Lung (tissue), 11 donors: ENCODE measurements at regions not wholly inside any gene's neighbourhood (a gene's known extent, or its start where the extent isn't known, plus 50 kb on each side); places are given as distances from the start of the nearest gene placed in this dataset.

Experiments used
- ATAC-seq: fragments of 200-7000 bp; cut with Tn5 transposase; one replicate; pipeline ENCODE4 v1.9.1; 2020; ENCODE audit warnings: moderate number of reproducible peaks; ENCODE audit not compliant: insufficient read depth, low FRiP score
- DNase-seq, 3 donors: peaks; one replicate each; pipeline ENCODE4 v3.0.0-alpha.2; 2013 to 2017
- H3K27ac ChIP-seq, 2 donors: one replicate each; pipeline ENCODE4 v1.5.1; 2013; ENCODE audit warnings: mild to moderate bottlenecking in 2 of 2, moderate library complexity in 2 of 2, control low read depth in 1 of 2, inconsistent platforms in 1 of 2, low read depth in 1 of 2, low read length in 1 of 2
- H3K27me3 ChIP-seq, 3 donors: one replicate each; pipeline ENCODE4 v1.5.1; 2013; ENCODE audit warnings: low read length in 2 of 3; ENCODE audit not compliant: control insufficient read depth in 3 of 3, insufficient read depth in 3 of 3
- H3K36me3 ChIP-seq, 4 donors: one replicate each; pipeline ENCODE4 v1.5.1; 2013; ENCODE audit warnings: low read length in 4 of 4, mild to moderate bottlenecking in 1 of 4, moderate library complexity in 1 of 4; ENCODE audit not compliant: control insufficient read depth in 4 of 4, insufficient read depth in 4 of 4
- H3K4me1 ChIP-seq, 5 donors: one replicate each; pipeline ENCODE4 v1.5.1; 2013; ENCODE audit warnings: low read length in 5 of 5, mild to moderate bottlenecking in 2 of 5, moderate library complexity in 1 of 5; ENCODE audit not compliant: control insufficient read depth in 5 of 5, insufficient read depth in 5 of 5
- H3K4me3 ChIP-seq: one replicate; pipeline ENCODE4 v1.5.1; 2013; ENCODE audit warnings: mild to moderate bottlenecking, control low read depth, moderate library complexity
- H3K9ac ChIP-seq, 2 donors: one replicate each; pipeline ENCODE4 v1.5.1; 2013; ENCODE audit warnings: low read length in 2 of 2, control low read depth in 1 of 2; ENCODE audit not compliant: insufficient read depth in 1 of 2
- H3K9me3 ChIP-seq, 4 donors: one replicate each; pipeline ENCODE4 v1.5.1; 2013; ENCODE audit warnings: low read length in 3 of 4, mild to moderate bottlenecking in 1 of 4, moderate library complexity in 1 of 4; ENCODE audit not compliant: control insufficient read depth in 4 of 4, insufficient read depth in 3 of 4
- WGBS, 2 donors: extraction: QIAGEN DNeasy Blood & Tissue Kit; methylation state at CpG; one replicate each; pipeline ENCODE4 v1.1.7; 2013; 5-methylcytosine and 5-hydroxymethylcytosine counted together
- TF ChIP-seq, protein P1 (sequence below): IDR thresholded peaks from 2 replicates; pipeline ENCODE4 v1.5.1; 2012; ENCODE audit warnings: mild to moderate bottlenecking; ENCODE audit errors: control extremely low read depth, extremely low read depth
- donor health status: control.
- donor health status: control.
- donor health status: Bipolar disorder and iron deficiency.
- donor health status: healthy.
- donor health status: DM: yes; HTN: yes; CAD: no.

GRCh38 chr11:112856133-112856532, 105.1 kb upstream of the NCAM1 start:
- H3K9me3 ChIP-seq = peaks cover 0 to 2% (median 0%) of the 10 kb centered on the region in 4 donors
- no peak overlapping the region for H3K4me3 ChIP-seq
- H3K27me3 ChIP-seq = peaks cover 0 to 5% (median 0%) of the 10 kb centered on the region in 3 donors
- H3K36me3 ChIP-seq = no peaks in the 10 kb centered on the region
- DNase-seq = no peak
- H3K9ac ChIP-seq = no peak overlapping the region
- WGBS, 2 donors = 80 to 82% methylated on average over 4 of the region's 4 CpGs
- TF ChIP-seq, protein P1, sequence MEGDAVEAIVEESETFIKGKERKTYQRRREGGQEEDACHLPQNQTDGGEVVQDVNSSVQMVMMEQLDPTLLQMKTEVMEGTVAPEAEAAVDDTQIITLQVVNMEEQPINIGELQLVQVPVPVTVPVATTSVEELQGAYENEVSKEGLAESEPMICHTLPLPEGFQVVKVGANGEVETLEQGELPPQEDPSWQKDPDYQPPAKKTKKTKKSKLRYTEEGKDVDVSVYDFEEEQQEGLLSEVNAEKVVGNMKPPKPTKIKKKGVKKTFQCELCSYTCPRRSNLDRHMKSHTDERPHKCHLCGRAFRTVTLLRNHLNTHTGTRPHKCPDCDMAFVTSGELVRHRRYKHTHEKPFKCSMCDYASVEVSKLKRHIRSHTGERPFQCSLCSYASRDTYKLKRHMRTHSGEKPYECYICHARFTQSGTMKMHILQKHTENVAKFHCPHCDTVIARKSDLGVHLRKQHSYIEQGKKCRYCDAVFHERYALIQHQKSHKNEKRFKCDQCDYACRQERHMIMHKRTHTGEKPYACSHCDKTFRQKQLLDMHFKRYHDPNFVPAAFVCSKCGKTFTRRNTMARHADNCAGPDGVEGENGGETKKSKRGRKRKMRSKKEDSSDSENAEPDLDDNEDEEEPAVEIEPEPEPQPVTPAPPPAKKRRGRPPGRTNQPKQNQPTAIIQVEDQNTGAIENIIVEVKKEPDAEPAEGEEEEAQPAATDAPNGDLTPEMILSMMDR = no peak
- H3K27ac ChIP-seq = peak overlapping the region in 1 of 2 donors; percentile 7
- no peak for ATAC-seq
- peaks cover 0 to 2% (median 0%) of the 10 kb centered on the region in 5 donors for H3K4me1 ChIP-seq

DNA sequence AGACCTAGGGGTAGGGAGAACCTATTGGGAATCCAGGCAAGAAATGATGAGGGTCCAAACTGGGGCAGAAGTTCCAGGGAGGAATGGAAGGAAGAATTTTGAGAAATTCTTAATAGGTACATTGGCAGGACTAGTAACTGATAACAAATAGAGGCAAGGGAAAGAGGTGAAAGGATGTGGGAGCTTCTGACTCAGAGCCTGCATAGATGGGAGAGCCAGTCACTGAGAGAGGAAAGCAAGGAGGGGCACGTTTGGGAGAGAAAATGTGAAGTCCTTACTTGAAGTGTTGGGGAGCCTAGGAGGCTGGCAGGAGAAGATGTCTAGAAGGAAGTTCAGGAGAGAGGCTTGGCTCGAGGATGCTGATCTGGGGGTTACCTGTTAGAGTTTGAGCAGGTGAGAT, 104.6 kb upstream of the NCAM1 start:
- peaks cover 0 to 5% (median 0%) of the 10 kb centered on the region in 3 donors for H3K27me3 ChIP-seq
- H3K36me3 ChIP-seq = no peaks in the 10 kb centered on the region
- peak overlapping the region in 1 of 2 donors; percentile 35 for H3K27ac ChIP-seq
- no peak overlapping the region for H3K4me3 ChIP-seq
- no peak overlapping the region for H3K9ac ChIP-seq
- ATAC-seq = no peak
- H3K4me1 ChIP-seq = peaks cover 0 to 2% (median 0%) of the 10 kb centered on the region in 5 donors
- TF ChIP-seq, protein P1 = no peak
- peaks cover 0 to 3% (median 0%) of the 10 kb centered on the region in 4 donors for H3K9me3 ChIP-seq
- WGBS, 2 donors = 49 to 66% methylated on average over 2 of the region's 2 CpGs
- no peak for DNase-seq

- no peak for ATAC-seq
- H3K4me3 ChIP-seq = no peak overlapping the region
- 79 to 80% methylated on average over 5 of the region's 5 CpGs for WGBS, 2 donors
Observed at GRCh38 chr11:112858289-112859023, 102.8 kb upstream of the NCAM1 start.

More at GRCh38 chr11:112858289-112859023, 102.8 kb upstream of the NCAM1 start:
- H3K9ac ChIP-seq = no peak overlapping the region
- peaks cover 0 to 5% (median 0%) of the 10 kb centered on the region in 3 donors for H3K27me3 ChIP-seq
- peaks cover 0 to 2% (median 0%) of the 10 kb centered on the region in 5 donors for H3K4me1 ChIP-seq
- peaks cover 0 to 3% (median 1%) of the 10 kb centered on the region in 4 donors for H3K9me3 ChIP-seq
- peak overlapping the region in 1 of 2 donors; percentile 55 for H3K27ac ChIP-seq
- DNase-seq = no peak
- no peaks in the 10 kb centered on the region for H3K36me3 ChIP-seq
- TF ChIP-seq, protein P1 = no peak
